ENCODE measurements at regions not wholly inside any gene's neighbourhood (a gene's known extent, or its start where the extent isn't known, plus 50 kb on each side); places are given as distances from the start of the nearest gene placed in this dataset.

DNA sequence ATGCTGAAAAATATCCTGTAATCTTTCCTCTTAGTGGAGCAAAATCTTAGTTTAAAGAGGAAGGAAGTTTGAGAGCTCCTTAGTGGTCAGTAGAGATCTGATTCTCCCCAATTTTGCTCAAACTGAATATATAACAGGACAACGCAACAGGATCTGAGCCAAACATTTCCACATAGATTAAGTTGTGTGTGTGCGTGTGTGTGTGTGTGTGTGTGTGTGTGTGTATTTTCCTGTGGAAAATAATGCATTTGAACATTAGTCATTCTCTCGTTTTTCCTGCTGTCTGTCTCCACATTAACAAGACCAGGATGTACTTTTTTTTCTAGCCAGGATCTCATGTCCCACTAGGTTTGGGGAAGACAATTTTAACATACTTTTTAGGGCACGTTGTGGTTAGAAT, 312.1 kb upstream of the CDH18 start:
- H3K79me2 ChIP-seq (ENCODE audit: insufficient read depth), result no peaks in the 10 kb centered on the region
- no peak overlapping the region for H3K27ac ChIP-seq (ENCODE audit: low read depth in 2 of 2, low read length in 1 of 2)
- H3K27me3 ChIP-seq (ENCODE audit: insufficient read depth), result no peaks in the 10 kb centered on the region; the same call in 1 of the 2 replicates
- H3K9me2 ChIP-seq, result no peaks in the 10 kb centered on the region
- POLR2A ChIA-PET, result no interaction called here
- no peaks in the 10 kb centered on the region for H3F3A ChIP-seq (replicated peaks; ENCODE audit: insufficient read depth)
- no peak overlapping the region for H3K9ac ChIP-seq
- CTCF ChIA-PET, result no interaction called here
- no peaks in the 10 kb centered on the region for H3K9me3 ChIP-seq
- DNase-seq, result no peak
- 19% methylated on average over 4 of the region's 4 CpGs for WGBS (ENCODE audit: low lambda C conversion rate)
- TF ChIP-seq FOSL2 (IDR thresholded peaks at IDR 0.05; ENCODE audit: borderline replicate concordance, low read depth) (no peak), RFX5 (IDR thresholded peaks at IDR 0.05; ENCODE audit: low read length) (no peak), ELF1 (IDR thresholded peaks at IDR 0.05) (no peak), RAD21 (IDR thresholded peaks at IDR 0.05; ENCODE audit: low read length) (no peak), POLR2AphosphoS5 (IDR thresholded peaks at IDR 0.05; ENCODE audit: low read depth, low read length) (no peak), TCF12 (IDR thresholded peaks at IDR 0.05) (no peak)
- TF ChIP-seq, protein P1, sequence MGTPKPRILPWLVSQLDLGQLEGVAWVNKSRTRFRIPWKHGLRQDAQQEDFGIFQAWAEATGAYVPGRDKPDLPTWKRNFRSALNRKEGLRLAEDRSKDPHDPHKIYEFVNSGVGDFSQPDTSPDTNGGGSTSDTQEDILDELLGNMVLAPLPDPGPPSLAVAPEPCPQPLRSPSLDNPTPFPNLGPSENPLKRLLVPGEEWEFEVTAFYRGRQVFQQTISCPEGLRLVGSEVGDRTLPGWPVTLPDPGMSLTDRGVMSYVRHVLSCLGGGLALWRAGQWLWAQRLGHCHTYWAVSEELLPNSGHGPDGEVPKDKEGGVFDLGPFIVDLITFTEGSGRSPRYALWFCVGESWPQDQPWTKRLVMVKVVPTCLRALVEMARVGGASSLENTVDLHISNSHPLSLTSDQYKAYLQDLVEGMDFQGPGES (IDR thresholded peaks at IDR 0.05; ENCODE audit: low read depth, low read length), result no peak
- TF ChIP-seq, protein P2, sequence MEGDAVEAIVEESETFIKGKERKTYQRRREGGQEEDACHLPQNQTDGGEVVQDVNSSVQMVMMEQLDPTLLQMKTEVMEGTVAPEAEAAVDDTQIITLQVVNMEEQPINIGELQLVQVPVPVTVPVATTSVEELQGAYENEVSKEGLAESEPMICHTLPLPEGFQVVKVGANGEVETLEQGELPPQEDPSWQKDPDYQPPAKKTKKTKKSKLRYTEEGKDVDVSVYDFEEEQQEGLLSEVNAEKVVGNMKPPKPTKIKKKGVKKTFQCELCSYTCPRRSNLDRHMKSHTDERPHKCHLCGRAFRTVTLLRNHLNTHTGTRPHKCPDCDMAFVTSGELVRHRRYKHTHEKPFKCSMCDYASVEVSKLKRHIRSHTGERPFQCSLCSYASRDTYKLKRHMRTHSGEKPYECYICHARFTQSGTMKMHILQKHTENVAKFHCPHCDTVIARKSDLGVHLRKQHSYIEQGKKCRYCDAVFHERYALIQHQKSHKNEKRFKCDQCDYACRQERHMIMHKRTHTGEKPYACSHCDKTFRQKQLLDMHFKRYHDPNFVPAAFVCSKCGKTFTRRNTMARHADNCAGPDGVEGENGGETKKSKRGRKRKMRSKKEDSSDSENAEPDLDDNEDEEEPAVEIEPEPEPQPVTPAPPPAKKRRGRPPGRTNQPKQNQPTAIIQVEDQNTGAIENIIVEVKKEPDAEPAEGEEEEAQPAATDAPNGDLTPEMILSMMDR (IDR thresholded peaks at IDR 0.05), result no peak
- TF ChIP-seq, protein P3, sequence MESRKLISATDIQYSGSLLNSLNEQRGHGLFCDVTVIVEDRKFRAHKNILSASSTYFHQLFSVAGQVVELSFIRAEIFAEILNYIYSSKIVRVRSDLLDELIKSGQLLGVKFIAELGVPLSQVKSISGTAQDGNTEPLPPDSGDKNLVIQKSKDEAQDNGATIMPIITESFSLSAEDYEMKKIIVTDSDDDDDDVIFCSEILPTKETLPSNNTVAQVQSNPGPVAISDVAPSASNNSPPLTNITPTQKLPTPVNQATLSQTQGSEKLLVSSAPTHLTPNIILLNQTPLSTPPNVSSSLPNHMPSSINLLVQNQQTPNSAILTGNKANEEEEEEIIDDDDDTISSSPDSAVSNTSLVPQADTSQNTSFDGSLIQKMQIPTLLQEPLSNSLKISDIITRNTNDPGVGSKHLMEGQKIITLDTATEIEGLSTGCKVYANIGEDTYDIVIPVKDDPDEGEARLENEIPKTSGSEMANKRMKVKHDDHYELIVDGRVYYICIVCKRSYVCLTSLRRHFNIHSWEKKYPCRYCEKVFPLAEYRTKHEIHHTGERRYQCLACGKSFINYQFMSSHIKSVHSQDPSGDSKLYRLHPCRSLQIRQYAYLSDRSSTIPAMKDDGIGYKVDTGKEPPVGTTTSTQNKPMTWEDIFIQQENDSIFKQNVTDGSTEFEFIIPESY (IDR thresholded peaks at IDR 0.05; ENCODE audit: borderline replicate concordance, low read depth), result no peak
- TF ChIP-seq, protein P4, sequence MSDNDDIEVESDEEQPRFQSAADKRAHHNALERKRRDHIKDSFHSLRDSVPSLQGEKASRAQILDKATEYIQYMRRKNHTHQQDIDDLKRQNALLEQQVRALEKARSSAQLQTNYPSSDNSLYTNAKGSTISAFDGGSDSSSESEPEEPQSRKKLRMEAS (IDR thresholded peaks at IDR 0.05; ENCODE audit: low read depth), result no peak
- no peak overlapping the region for H3K4me2 ChIP-seq
- H2AFZ ChIP-seq (ENCODE audit: low read depth), result no peak overlapping the region
- H4K20me1 ChIP-seq (ENCODE audit: insufficient read depth), result no peaks in the 10 kb centered on the region
- no peaks in the 10 kb centered on the region for H3K4me1 ChIP-seq (ENCODE audit: control insufficient read depth in 1 of 2, insufficient read depth in 2 of 2, low read depth in 1 of 2, low read length in 1 of 2)
- H3K36me3 ChIP-seq (replicated peaks in 1 of 2; ENCODE audit: control insufficient read depth in 1 of 2, insufficient read depth in 2 of 2, low read length in 1 of 2), result no peaks in the 10 kb centered on the region
- H3K4me3 ChIP-seq (ENCODE audit: low read depth in 2 of 2, low read length in 1 of 2), result no peak overlapping the region

DNA sequence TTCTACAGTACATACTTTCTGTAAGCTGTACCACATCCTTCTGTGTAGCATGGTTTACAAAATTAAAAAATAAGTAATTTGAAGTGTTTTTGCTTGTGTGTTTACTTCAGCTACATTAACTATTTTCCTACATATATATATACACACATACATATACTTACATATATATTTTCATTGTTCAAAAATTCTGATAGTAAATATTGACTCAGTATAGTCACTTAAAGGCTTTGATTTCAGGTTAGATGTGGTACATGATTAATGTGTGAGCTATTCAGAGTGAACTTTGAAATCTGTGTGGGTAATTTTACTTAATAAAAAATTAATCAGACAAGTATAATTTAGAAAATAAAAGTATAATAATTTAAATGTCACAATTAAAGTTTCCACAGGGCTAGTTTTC, 306.7 kb upstream of the CDH18 start:
- no peak overlapping the region for H3K27ac ChIP-seq (ENCODE audit: low read depth in 2 of 2, low read length in 1 of 2)
- no peak overlapping the region for H2AFZ ChIP-seq (ENCODE audit: low read depth)
- no peaks in the 10 kb centered on the region for H3K9me2 ChIP-seq
- DNase-seq, result no peak
- H3K9ac ChIP-seq, result no peak overlapping the region
- no peak overlapping the region for H3K4me3 ChIP-seq (ENCODE audit: low read depth in 2 of 2, low read length in 1 of 2)
- CTCF ChIA-PET, result no interaction called here
- no peaks in the 10 kb centered on the region for H3K4me1 ChIP-seq (ENCODE audit: control insufficient read depth in 1 of 2, insufficient read depth in 2 of 2, low read depth in 1 of 2, low read length in 1 of 2)
- no peak overlapping the region for H3K4me2 ChIP-seq
- H3F3A ChIP-seq (replicated peaks; ENCODE audit: insufficient read depth), result no peaks in the 10 kb centered on the region
- POLR2A ChIA-PET, result no interaction called here
- no peaks in the 10 kb centered on the region for H3K27me3 ChIP-seq (ENCODE audit: insufficient read depth)
- H3K36me3 ChIP-seq (replicated peaks in 1 of 2; ENCODE audit: control insufficient read depth in 1 of 2, insufficient read depth in 2 of 2, low read length in 1 of 2), result no peaks in the 10 kb centered on the region
- no peaks in the 10 kb centered on the region for H4K20me1 ChIP-seq (ENCODE audit: insufficient read depth)
- no peaks in the 10 kb centered on the region for H3K79me2 ChIP-seq (ENCODE audit: insufficient read depth)
- H3K9me3 ChIP-seq, result no peaks in the 10 kb centered on the region
- TF ChIP-seq TAF1 (IDR thresholded peaks at IDR 0.05; ENCODE audit: borderline replicate concordance, low read depth, low read length), result no peak
- no peak for TF ChIP-seq RCOR1 (IDR thresholded peaks at IDR 0.05; ENCODE audit: low read length)
- TF ChIP-seq, protein P3 (IDR thresholded peaks at IDR 0.05; ENCODE audit: borderline replicate concordance, low read depth), result no peak
- TF ChIP-seq GATA2 (CRISPR knock-in tag; IDR thresholded peaks at IDR 0.05), result no peak
- TF ChIP-seq, protein P2 (IDR thresholded peaks at IDR 0.05), result no peak
- TF ChIP-seq TEAD4 (IDR thresholded peaks at IDR 0.05; ENCODE audit: borderline replicate concordance, insufficient read depth), result no peak
- TF ChIP-seq NFIC (IDR thresholded peaks at IDR 0.05; ENCODE audit: borderline replicate concordance), result no peak
- no peak for TF ChIP-seq FOXJ3 (CRISPR knock-in tag; IDR thresholded peaks at IDR 0.05)
- no peak for TF ChIP-seq GABPA (IDR thresholded peaks at IDR 0.05; ENCODE audit: low read depth)
- no peak for TF ChIP-seq FOXM1 (IDR thresholded peaks at IDR 0.05; ENCODE audit: low read depth)
- TF ChIP-seq MXI1 (IDR thresholded peaks at IDR 0.05; ENCODE audit: low read depth, low read length), result no peak
- no peak for TF ChIP-seq NRF1 (IDR thresholded peaks at IDR 0.05; ENCODE audit: low read depth, low read length)
- no peak for TF ChIP-seq YY1 (IDR thresholded peaks at IDR 0.05; ENCODE audit: low read depth)
